ENCODE measurements at regions not wholly inside any gene's neighbourhood (a gene's known extent, or its start where the extent isn't known, plus 50 kb on each side); places are given as distances from the start of the nearest gene placed in this dataset.
"Not testable (repeated sequence)": the region's sequence is repeated elsewhere in the genome, so short reads cannot be mapped to it uniquely, and the experiment has no call there.

GRCh38 chr5:152736906-152737305 is 331.8 kb upstream of the NMUR2 start:
- TF ChIP-seq, protein P1, sequence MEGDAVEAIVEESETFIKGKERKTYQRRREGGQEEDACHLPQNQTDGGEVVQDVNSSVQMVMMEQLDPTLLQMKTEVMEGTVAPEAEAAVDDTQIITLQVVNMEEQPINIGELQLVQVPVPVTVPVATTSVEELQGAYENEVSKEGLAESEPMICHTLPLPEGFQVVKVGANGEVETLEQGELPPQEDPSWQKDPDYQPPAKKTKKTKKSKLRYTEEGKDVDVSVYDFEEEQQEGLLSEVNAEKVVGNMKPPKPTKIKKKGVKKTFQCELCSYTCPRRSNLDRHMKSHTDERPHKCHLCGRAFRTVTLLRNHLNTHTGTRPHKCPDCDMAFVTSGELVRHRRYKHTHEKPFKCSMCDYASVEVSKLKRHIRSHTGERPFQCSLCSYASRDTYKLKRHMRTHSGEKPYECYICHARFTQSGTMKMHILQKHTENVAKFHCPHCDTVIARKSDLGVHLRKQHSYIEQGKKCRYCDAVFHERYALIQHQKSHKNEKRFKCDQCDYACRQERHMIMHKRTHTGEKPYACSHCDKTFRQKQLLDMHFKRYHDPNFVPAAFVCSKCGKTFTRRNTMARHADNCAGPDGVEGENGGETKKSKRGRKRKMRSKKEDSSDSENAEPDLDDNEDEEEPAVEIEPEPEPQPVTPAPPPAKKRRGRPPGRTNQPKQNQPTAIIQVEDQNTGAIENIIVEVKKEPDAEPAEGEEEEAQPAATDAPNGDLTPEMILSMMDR (IDR thresholded peaks at IDR 0.05) = no peak
- Histone ChIP-seq H3K4me1 (no peaks in the 10 kb centered on the region), H3K36me3 (no peaks in the 10 kb centered on the region), H3K4me3 (no peak overlapping the region), H3K9me3 (peaks cover 0 to 14% of the 10 kb centered on the region in 2 donors), H3K27me3 (no peaks in the 10 kb centered on the region), H3K27ac (no peak overlapping the region)
- DNase-seq (ENCODE audit: low spot score in 2 of 2) = no peak
- intact Hi-C loops (cut with DNase I) = no loop called here

- Histone ChIP-seq H3K4me1 (no peaks in the 10 kb centered on the region), H3K36me3 (no peaks in the 10 kb centered on the region), H3K9me3 (peaks cover 0 to 14% of the 10 kb centered on the region in 2 donors), H3K27me3 (no peaks in the 10 kb centered on the region), H3K4me3 (no peak overlapping the region), H3K27ac (no peak overlapping the region)
- TF ChIP-seq, protein P1 (IDR thresholded peaks at IDR 0.05) = no peak
- no peak for DNase-seq (ENCODE audit: low spot score in 2 of 2)
- intact Hi-C loops (cut with DNase I) = no loop called here
Observed at GRCh38 chr5:152739916-152740315, 334.8 kb upstream of the NMUR2 start.

DNA sequence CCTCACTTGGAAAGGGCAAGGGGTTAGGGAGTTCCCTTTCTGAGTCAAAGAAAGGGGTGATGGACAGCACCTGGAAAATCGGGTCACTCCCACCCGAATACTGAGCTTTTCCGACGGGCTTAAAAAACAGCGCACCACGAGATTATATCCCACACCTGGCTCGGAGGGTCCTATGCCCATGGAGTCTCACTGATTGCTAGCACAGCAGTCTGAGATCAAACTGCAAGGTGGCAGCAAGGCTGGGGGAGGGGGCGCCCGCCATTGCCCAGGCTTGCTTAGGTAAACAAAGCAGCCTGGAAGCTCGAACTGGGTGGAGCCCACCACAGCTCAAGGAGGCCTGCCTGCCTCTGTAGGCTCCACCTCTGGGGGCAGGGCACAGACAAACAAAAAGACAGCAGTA is 336.0 kb upstream of the NMUR2 start:
- H3K36me3 ChIP-seq; H3K4me1 ChIP-seq; H3K27ac ChIP-seq; H3K27me3 ChIP-seq; intact Hi-C loops (cut with DNase I); DNase-seq (ENCODE audit: low spot score in 2 of 2); H3K4me3 ChIP-seq: not testable (repeated sequence)
- peaks cover 0 to 14% of the 10 kb centered on the region in 2 donors for H3K9me3 ChIP-seq

GRCh38 chr5:152787709-152788217 is 382.7 kb upstream of the NMUR2 start:
- H3K27me3 ChIP-seq; H3K27ac ChIP-seq; DNase-seq (ENCODE audit: low spot score in 2 of 2); H3K36me3 ChIP-seq; H3K4me1 ChIP-seq; H3K4me3 ChIP-seq; H3K9me3 ChIP-seq; intact Hi-C loops (cut with DNase I): not testable (repeated sequence)

GRCh38 chr5:152801886-152802285 is 396.8 kb upstream of the NMUR2 start:
- Histone ChIP-seq H3K27ac (no peak overlapping the region), H3K4me3 (no peak overlapping the region), H3K27me3 (no peaks in the 10 kb centered on the region), H3K9me3 (no peaks in the 10 kb centered on the region), H3K4me1 (no peaks in the 10 kb centered on the region), H3K36me3 (no peaks in the 10 kb centered on the region)
- DNase-seq (ENCODE audit: low spot score in 2 of 2) = no peak
- intact Hi-C loops (cut with DNase I) = no loop called here
- TF ChIP-seq, protein P1 (IDR thresholded peaks at IDR 0.05) = no peak

DNA sequence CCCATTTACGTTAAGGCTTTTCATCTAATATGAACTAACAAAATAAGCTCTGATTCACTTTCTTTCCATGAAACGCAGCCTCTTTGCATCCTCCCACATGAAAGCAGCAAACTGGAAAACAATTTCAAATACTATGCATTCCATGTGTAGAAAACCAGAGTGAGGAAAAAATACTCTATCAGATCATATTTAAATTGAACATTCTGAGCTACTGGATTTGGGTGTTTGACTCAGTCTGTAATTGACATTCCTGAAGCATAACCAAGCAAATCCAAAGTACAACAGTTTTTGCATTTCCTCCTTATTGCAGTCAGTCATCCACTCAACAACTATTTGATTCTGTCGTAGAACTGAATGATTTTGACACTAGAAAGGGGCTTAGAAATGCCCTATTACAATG is 399.1 kb upstream of the NMUR2 start:
- Histone ChIP-seq H3K4me3 (no peak overlapping the region), H3K27me3 (no peaks in the 10 kb centered on the region), H3K27ac (no peak overlapping the region), H3K4me1 (no peaks in the 10 kb centered on the region), H3K9me3 (no peaks in the 10 kb centered on the region), H3K36me3 (no peaks in the 10 kb centered on the region)
- TF ChIP-seq, protein P1 (IDR thresholded peaks at IDR 0.05) = no peak
- no peak for DNase-seq (ENCODE audit: low spot score in 2 of 2)
- intact Hi-C loops (cut with DNase I) = no loop called here

DNA sequence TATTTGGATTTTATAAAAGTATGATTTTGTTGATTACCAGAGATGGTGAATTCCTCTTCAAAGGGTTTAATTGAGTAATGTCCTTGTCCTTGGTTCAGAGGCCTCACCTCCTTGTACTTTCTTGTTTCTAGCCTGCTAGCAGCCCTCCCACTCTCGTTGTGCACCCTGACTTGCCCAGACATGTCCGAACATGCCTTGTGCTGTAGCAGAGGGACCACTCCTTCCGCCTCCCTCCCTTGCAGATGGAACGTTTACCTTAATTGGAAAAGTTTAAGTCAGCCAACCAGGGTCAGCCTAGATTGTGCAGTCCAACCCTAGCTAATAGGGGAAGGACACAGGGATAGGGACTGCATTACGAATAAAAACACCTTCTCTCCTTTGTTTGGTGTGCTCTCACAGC is 406.9 kb upstream of the NMUR2 start:
- Histone ChIP-seq H3K9me3 (peaks cover 0 to 8% of the 10 kb centered on the region in 2 donors), H3K4me3 (no peak overlapping the region), H3K4me1 (no peaks in the 10 kb centered on the region), H3K36me3 (no peaks in the 10 kb centered on the region), H3K27me3 (no peaks in the 10 kb centered on the region), H3K27ac (no peak overlapping the region)
- TF ChIP-seq, protein P1 (IDR thresholded peaks at IDR 0.05) = no peak
- DNase-seq (ENCODE audit: low spot score in 2 of 2) = no peak
- intact Hi-C loops (cut with DNase I) = no loop called here
